A549 (cell line): ENCODE measurements at regions not wholly inside any gene's neighbourhood (a gene's known extent, or its start where the extent isn't known, plus 50 kb on each side); places are given as distances from the start of the nearest gene placed in this dataset.

ENCODE experiments used
- ATAC-seq, 2 experiments: fragments of 200-7000 bp in 1 of 2; fragments of >200 bp in 1 of 2; cut with Nextera tagmentation in 1 of 2; cut with Tn5 transposase in 1 of 2; 3 replicates each; pipeline versions ENCODE4 v1.8.0 to v1.9.1; 2018 to 2020; ENCODE audit warnings: mild to moderate bottlenecking in 1 of 2, moderate library complexity in 1 of 2
- CTCF ChIA-PET: fragments of 300-600 bp; sonication (Branson Sonifier 250); formaldehyde crosslinking; extraction: SDS; loops from one replicate; lab custom pipeline; 2021; ENCODE audit warnings: antibody characterized with exemption, inconsistent platforms; lab: Yijun Ruan, JAX
- POLR2A ChIA-PET: fragments of 350-600 bp; formaldehyde crosslinking; extraction: SDS; loops from one replicate; lab custom pipeline; 2021; ENCODE audit warnings: antibody characterized with exemption, inconsistent platforms; lab: Yijun Ruan, JAX
- DNase-seq, 2 experiments: peaks; one replicate each; pipeline versions ENCODE4 v3.0.0 to v3.0.0-alpha.2; 2011 to 2016; ENCODE audit warnings: low read depth in 1 of 2, low spot score in 1 of 2
- FAIRE-seq: peaks from 2 replicates; lab custom pipeline; 2011; peaks lifted over from hg19 to GRCh38; lab: Jason Lieb, UNC
- H3K27ac ChIP-seq, 2 experiments: fragments of >200 bp; sonication (Bioruptor Twin); formaldehyde crosslinking; 3 replicates each; pipeline ENCODE4 v1.5.1; 2016 to 2017
- H3K4me1 ChIP-seq: fragments of >200 bp; sonication (Bioruptor Twin); formaldehyde crosslinking; 3 replicates; pipeline ENCODE4 v1.6.1; 2016
- H3K4me2 ChIP-seq: fragments of >200 bp; sonication (Bioruptor Twin); formaldehyde crosslinking; 3 replicates; pipeline ENCODE4 v1.6.1; 2016
- H3K4me3 ChIP-seq: fragments of >200 bp; sonication (Bioruptor Twin); formaldehyde crosslinking; 3 replicates; pipeline ENCODE4 v1.5.1; 2016
- H3K9me3 ChIP-seq: fragments of >200 bp; sonication (Bioruptor Twin); formaldehyde crosslinking; 3 replicates; pipeline ENCODE4 v1.6.1; 2016
- CEBPB ChIP-seq, 2 experiments: fragments of >200 bp in 1 of 2; sonication (Bioruptor Twin) in 1 of 2; formaldehyde crosslinking in 1 of 2; IDR thresholded peaks; 2 replicates each; pipeline ENCODE4 v1.6.1; 2012 to 2016
- CHD2 ChIP-seq: fragments of 150-350 bp; IDR thresholded peaks from 2 replicates; pipeline ENCODE4 v1.6.1; 2014; ENCODE audit warnings: low read length; ENCODE audit not compliant: partially characterized antibody
- EHF ChIP-seq: fragments of 250-450 bp; sonication (Bioruptor Pico); IDR thresholded peaks from 2 replicates; pipeline ENCODE4 v1.5.0; 2020; ENCODE audit warnings: mild to moderate bottlenecking
- EHMT2 ChIP-seq: fragments of 200-600 bp; sonication (generic); IDR thresholded peaks from 2 replicates; pipeline ENCODE4 v1.6.1; 2016; ENCODE audit warnings: antibody characterized with exemption, low read depth, mild to moderate bottlenecking, moderate library complexity
- EP300 ChIP-seq, 2 experiments: fragments of >200 bp; sonication (Bioruptor Twin); formaldehyde crosslinking; IDR thresholded peaks; 2 replicates in 1 of 2; 3 replicates in 1 of 2; pipeline ENCODE4 v1.6.1; 2016 to 2017
- FOSB ChIP-seq: fragments of 250-450 bp; sonication (Bioruptor Pico); IDR thresholded peaks from 2 replicates; pipeline ENCODE4 v1.5.0; 2020; ENCODE audit warnings: mild to moderate bottlenecking, moderate library complexity
- FOSL2 ChIP-seq, 2 experiments: fragments of 450-650 bp in 1 of 2; fragments of >200 bp in 1 of 2; sonication (Bioruptor Twin) in 1 of 2; formaldehyde crosslinking; IDR thresholded peaks; 2 replicates each; pipeline versions ENCODE4 v1.5.0 to v1.6.1; 2016 to 2020; ENCODE audit warnings: mild to moderate bottlenecking in 1 of 2, moderate library complexity in 1 of 2
- GATA3 ChIP-seq: IDR thresholded peaks from 2 replicates; pipeline ENCODE4 v1.6.1; 2012; ENCODE audit warnings: borderline replicate concordance
- HDAC2 ChIP-seq: fragments of 200-600 bp; sonication (generic); IDR thresholded peaks from 2 replicates; pipeline ENCODE4 v1.6.1; 2016
- HES2 ChIP-seq: fragments of >200 bp; sonication (Bioruptor Twin); formaldehyde crosslinking; IDR thresholded peaks from 2 replicates; pipeline ENCODE4 v1.6.1; 2016
- HEYL ChIP-seq: fragments of 250-450 bp; sonication (Bioruptor Pico); IDR thresholded peaks from 2 replicates; pipeline ENCODE4 v1.8.0; 2021; ENCODE audit warnings: mild to moderate bottlenecking, moderate library complexity
- MAFK ChIP-seq: fragments of 450-650 bp; IDR thresholded peaks from 2 replicates; pipeline ENCODE4 v1.6.1; 2014; ENCODE audit not compliant: partially characterized antibody
- MAZ ChIP-seq: fragments of 150-350 bp; IDR thresholded peaks from 2 replicates; pipeline ENCODE4 v1.6.1; 2014; ENCODE audit warnings: antibody characterized with exemption, low read depth, low read length, borderline replicate concordance
- MYC ChIP-seq: IDR thresholded peaks from 2 replicates; pipeline ENCODE4 v1.6.1; 2012; ENCODE audit warnings: mild to moderate bottlenecking, inconsistent platforms, low read length, improper control_type of control experiment, borderline replicate concordance
- PBX3 ChIP-seq: IDR thresholded peaks from 2 replicates; pipeline ENCODE4 v1.6.1; 2012
- PHF8 ChIP-seq: fragments of 200-600 bp; sonication (generic); IDR thresholded peaks from 2 replicates; pipeline ENCODE4 v1.6.1; 2016; ENCODE audit warnings: low read depth, mild to moderate bottlenecking, antibody characterized with exemption, moderate library complexity, borderline replicate concordance
- RAD21 ChIP-seq, 2 experiments: fragments of >200 bp in 1 of 2; sonication (Bioruptor Twin) in 1 of 2; formaldehyde crosslinking in 1 of 2; IDR thresholded peaks in 1 of 2; conservative IDR thresholded peaks in 1 of 2; 2 replicates in 1 of 2; 3 replicates in 1 of 2; pipeline ENCODE4 v1.6.1; 2012 to 2018; ENCODE audit warnings: inconsistent platforms in 1 of 2
- RARB ChIP-seq: fragments of 250-450 bp; sonication (Bioruptor Pico); IDR thresholded peaks from 2 replicates; pipeline ENCODE4 v1.8.0; 2021; ENCODE audit warnings: mild to moderate bottlenecking, moderate library complexity
- RCOR1 ChIP-seq: fragments of 150-350 bp; IDR thresholded peaks from 2 replicates; pipeline ENCODE4 v1.6.1; 2014; ENCODE audit warnings: antibody characterized with exemption, low read length, low read depth
- RFX5 ChIP-seq: fragments of 450-650 bp; IDR thresholded peaks from 2 replicates; pipeline ENCODE4 v1.7.1; 2014; ENCODE audit warnings: antibody characterized with exemption, mild to moderate bottlenecking, moderate library complexity
- SMC3 ChIP-seq: fragments of >200 bp; sonication (Bioruptor Twin); formaldehyde crosslinking; IDR thresholded peaks from 3 replicates; pipeline ENCODE4 v1.6.1; 2018; ENCODE audit warnings: inconsistent platforms
- SREBF2 ChIP-seq: fragments of 450-650 bp; IDR thresholded peaks from 2 replicates; pipeline ENCODE4 v1.6.1; 2014; ENCODE audit warnings: mild to moderate bottlenecking, moderate library complexity
- TP53 ChIP-seq: fragments of 250-450 bp; sonication (Bioruptor Pico); IDR thresholded peaks from 2 replicates; pipeline ENCODE4 v1.5.0; 2021; ENCODE audit warnings: mild to moderate bottlenecking, moderate library complexity
- ZC3H11A ChIP-seq: fragments of 450-650 bp; IDR thresholded peaks from 2 replicates; pipeline ENCODE4 v1.6.1; 2014; ENCODE audit warnings: antibody characterized with exemption, mild to moderate bottlenecking
- ZFP36 ChIP-seq: fragments of 450-650 bp; IDR thresholded peaks from 2 replicates; pipeline ENCODE4 v1.6.1; 2014; ENCODE audit warnings: borderline replicate concordance; ENCODE audit not compliant: partially characterized antibody
- ZSCAN20 ChIP-seq: fragments of 250-450 bp; sonication (Bioruptor Pico); IDR thresholded peaks from 2 replicates; pipeline ENCODE4 v1.8.0; 2022; ENCODE audit warnings: mild to moderate bottlenecking, moderate library complexity
- WGBS: methylation state at CpG from one replicate; pipeline ENCODE4 v1.1.6; 2017; ENCODE audit errors: missing lambda C conversion rate; 5-methylcytosine and 5-hydroxymethylcytosine counted together
- TF ChIP-seq, protein P1 (sequence below): IDR thresholded peaks from 2 replicates; pipeline ENCODE4 v1.6.1; 2012
- TF ChIP-seq, protein P2 (sequence below): IDR thresholded peaks from 2 replicates; pipeline ENCODE4 v1.6.1; 2012; ENCODE audit warnings: low read depth, borderline replicate concordance

GRCh38 chr1:95770581-95770980 lies 536.6 kb downstream of the RWDD3 start:
- Histone ChIP-seq H3K9me3 (no peaks in the 10 kb centered on the region), H3K4me2 (no peak overlapping the region), H3K27ac (no peak overlapping the region), H3K4me1 (no peaks in the 10 kb centered on the region), H3K4me3 (no peak overlapping the region)
- ChIA-PET POLR2A (no interaction called here), CTCF (no interaction called here)
- no peak for FAIRE-seq
- ATAC-seq: no peak
- 0% methylated on average over 2 of the region's 2 CpGs for WGBS
- no peak for DNase-seq
- TF ChIP-seq EHF (no peak), ZFP36 (no peak), SREBF2 (no peak), GATA3 (no peak), ZSCAN20 (CRISPR knock-in tag) (no peak), RAD21 (conservative IDR thresholded peaks at IDR 0.05 in 1 of 2, IDR thresholded peaks at IDR 0.05 in 1 of 2) (no peak), RFX5 (no peak), EP300 (IDR thresholded peaks at IDR 0.05) (no peak), CHD2 (no peak), RARB (no peak), CEBPB (IDR thresholded peaks at IDR 0.05) (no peak), RCOR1 (no peak), HES2 (no peak), MAFK (no peak)
- TF ChIP-seq, protein P1, sequence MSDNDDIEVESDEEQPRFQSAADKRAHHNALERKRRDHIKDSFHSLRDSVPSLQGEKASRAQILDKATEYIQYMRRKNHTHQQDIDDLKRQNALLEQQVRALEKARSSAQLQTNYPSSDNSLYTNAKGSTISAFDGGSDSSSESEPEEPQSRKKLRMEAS: no peak
- TF ChIP-seq, protein P2, sequence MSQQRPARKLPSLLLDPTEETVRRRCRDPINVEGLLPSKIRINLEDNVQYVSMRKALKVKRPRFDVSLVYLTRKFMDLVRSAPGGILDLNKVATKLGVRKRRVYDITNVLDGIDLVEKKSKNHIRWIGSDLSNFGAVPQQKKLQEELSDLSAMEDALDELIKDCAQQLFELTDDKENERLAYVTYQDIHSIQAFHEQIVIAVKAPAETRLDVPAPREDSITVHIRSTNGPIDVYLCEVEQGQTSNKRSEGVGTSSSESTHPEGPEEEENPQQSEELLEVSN: no peak

DNA sequence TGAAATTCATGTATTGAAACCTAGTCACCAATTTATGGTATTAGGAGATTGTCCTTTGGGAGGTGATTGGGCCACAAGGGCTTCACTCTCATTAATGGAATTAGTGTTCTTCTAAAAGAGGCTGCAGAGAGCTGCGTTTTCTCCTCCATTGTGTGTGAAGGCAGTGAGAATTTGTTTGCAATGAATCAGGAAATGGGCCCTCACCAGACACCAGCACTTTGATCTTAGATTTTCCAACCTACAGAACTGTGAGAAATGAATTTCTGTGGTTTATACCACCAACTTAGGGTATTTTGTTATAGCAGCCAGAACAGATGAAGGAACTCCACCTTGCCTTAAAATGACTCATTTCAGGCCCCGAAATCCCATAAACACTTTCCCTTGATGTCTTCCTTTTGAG lies 544.2 kb downstream of the RWDD3 start:
- H3K4me2 ChIP-seq: no peak overlapping the region
- DNase-seq (no peak), ATAC-seq (no peak), FAIRE-seq (no peak)
- no peaks in the 10 kb centered on the region for H3K4me1 ChIP-seq
- H3K9me3 ChIP-seq: no peaks in the 10 kb centered on the region
- H3K4me3 ChIP-seq: no peak overlapping the region
- no peak for TF ChIP-seq RARB
- TF ChIP-seq, protein P1: no peak
- TF ChIP-seq FOSL2 (IDR thresholded peaks at IDR 0.05): no peak
- no peak for TF ChIP-seq FOSL2 (CRISPR knock-in tag; IDR thresholded peaks at IDR 0.05)
- TF ChIP-seq FOSB (CRISPR knock-in tag): no peak
- TF ChIP-seq ZSCAN20 (CRISPR knock-in tag): no peak
- no peak for TF ChIP-seq HEYL (CRISPR knock-in tag)
- no peak for TF ChIP-seq EHMT2
- TF ChIP-seq EP300 (IDR thresholded peaks at IDR 0.05): no peak
- no peak for TF ChIP-seq SMC3
- no peak for TF ChIP-seq PHF8
- TF ChIP-seq ZC3H11A: no peak
- TF ChIP-seq TP53 (CRISPR knock-in tag): no peak
- TF ChIP-seq HDAC2: no peak
- TF ChIP-seq PBX3: no peak
- H3K27ac ChIP-seq: no peak overlapping the region
- POLR2A ChIA-PET: no interaction called here
- CTCF ChIA-PET: no interaction called here
- WGBS: 2% methylated on average over 2 of the region's 2 CpGs

DNA sequence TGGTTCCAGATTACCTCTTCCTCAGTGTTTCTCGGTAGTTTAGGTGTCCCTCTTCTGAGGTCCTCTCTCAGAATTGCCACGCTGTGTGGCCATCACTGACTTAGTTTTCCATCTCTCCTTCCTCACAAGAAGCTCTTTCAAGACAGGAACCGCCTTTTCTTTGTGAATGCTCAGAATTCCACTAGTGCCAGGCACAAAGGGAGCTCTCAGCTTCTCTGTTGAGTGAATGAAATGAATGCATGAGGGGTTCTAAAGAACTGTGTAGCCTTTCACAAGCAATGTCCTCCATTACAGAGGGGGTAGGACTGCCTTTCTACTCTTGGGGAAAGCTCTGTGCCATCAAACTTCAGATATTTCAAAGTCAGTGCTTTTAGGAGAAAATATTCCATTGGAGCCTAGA lies 546.8 kb downstream of the RWDD3 start:
- Histone ChIP-seq H3K4me2 (no peak overlapping the region), H3K4me1 (no peaks in the 10 kb centered on the region), H3K4me3 (no peak overlapping the region), H3K9me3 (no peaks in the 10 kb centered on the region), H3K27ac (no peak overlapping the region)
- CTCF ChIA-PET: no interaction called here
- TF ChIP-seq FOSB (CRISPR knock-in tag) (no peak), PBX3 (no peak), MAFK (no peak), MAZ (no peak), MYC (no peak)
- WGBS: 0% methylated on average over 3 of the region's 3 CpGs
- FAIRE-seq (no peak), DNase-seq (no peak), ATAC-seq (no peak)
- POLR2A ChIA-PET: no interaction called here
